Liver (tissue), 8 donors: ENCODE measurements at regions not wholly inside any gene's neighbourhood (a gene's known extent, or its start where the extent isn't known, plus 50 kb on each side); places are given as distances from the start of the nearest gene placed in this dataset.

ENCODE experiments used
- DNase-seq: peaks from one replicate; pipeline ENCODE4 v3.0.0-alpha.2; 2017; ENCODE audit warnings: low spot score
- H3K27ac ChIP-seq, 2 donors: one replicate each; pipeline ENCODE4 v1.7.0; 2013; ENCODE audit warnings: inconsistent platforms in 2 of 2, low read length in 2 of 2, control low read depth in 1 of 2, low read depth in 1 of 2, mild to moderate bottlenecking in 1 of 2
- H3K27me3 ChIP-seq, 4 donors: one replicate each; pipeline versions ENCODE4 v1.6.1 to v1.7.0; 2013; ENCODE audit warnings: low read length in 3 of 4, inconsistent platforms in 1 of 4, mild to moderate bottlenecking in 1 of 4, moderate library complexity in 1 of 4; ENCODE audit not compliant: control insufficient read depth in 4 of 4, insufficient read depth in 4 of 4
- H3K36me3 ChIP-seq, 4 donors: one replicate each; pipeline versions ENCODE4 v1.6.1 to v1.7.0; 2013; ENCODE audit warnings: low read length in 3 of 4, mild to moderate bottlenecking in 3 of 4, low read depth in 1 of 4, moderate library complexity in 1 of 4; ENCODE audit not compliant: control insufficient read depth in 4 of 4, insufficient read depth in 3 of 4
- H3K4me1 ChIP-seq, 4 donors: one replicate each; pipeline versions ENCODE4 v1.6.1 to v1.7.0; 2013; ENCODE audit warnings: low read length in 3 of 4, mild to moderate bottlenecking in 3 of 4, moderate library complexity in 1 of 4; ENCODE audit not compliant: control insufficient read depth in 4 of 4, insufficient read depth in 4 of 4
- H3K4me3 ChIP-seq, 3 donors: one replicate each; pipeline versions ENCODE4 v1.6.1 to v1.7.0; 2013; ENCODE audit warnings: low read length in 3 of 3, control low read depth in 1 of 3, low read depth in 1 of 3, mild to moderate bottlenecking in 1 of 3
- H3K9ac ChIP-seq, 2 donors: one replicate each; pipeline ENCODE4 v1.7.0; 2013; ENCODE audit warnings: low read length in 2 of 2, mild to moderate bottlenecking in 2 of 2, moderate library complexity in 2 of 2, control low read depth in 1 of 2, low read depth in 1 of 2
- H3K9me3 ChIP-seq, 4 donors: one replicate each; pipeline versions ENCODE4 v1.6.1 to v1.7.0; 2013; ENCODE audit warnings: low read length in 3 of 4; ENCODE audit not compliant: control insufficient read depth in 4 of 4
- EGR1 ChIP-seq, 2 donors: IDR thresholded peaks; 2 replicates each; pipeline ENCODE4 v1.6.1; 2016 to 2018; ENCODE audit warnings: antibody characterized with exemption in 2 of 2, low read depth in 2 of 2
- FOXA1 ChIP-seq: IDR thresholded peaks from 2 replicates; pipeline ENCODE4 v1.6.1; 2016; ENCODE audit warnings: antibody characterized with exemption
- FOXA2 ChIP-seq: IDR thresholded peaks from 2 replicates; pipeline ENCODE4 v1.6.1; 2016; ENCODE audit warnings: antibody characterized with exemption
- GABPA ChIP-seq, 2 donors: IDR thresholded peaks in 1 of 2; conservative IDR thresholded peaks in 1 of 2; 2 replicates each; pipeline ENCODE4 v1.6.1; 2016; ENCODE audit warnings: antibody characterized with exemption in 2 of 2, mild to moderate bottlenecking in 1 of 2, moderate library complexity in 1 of 2
- HNF4A ChIP-seq, 2 donors: conservative IDR thresholded peaks; 2 replicates each; pipeline ENCODE4 v1.6.1; 2016; ENCODE audit warnings: antibody characterized with exemption in 2 of 2, mild to moderate bottlenecking in 2 of 2
- HNF4G ChIP-seq: IDR thresholded peaks from 2 replicates; pipeline ENCODE4 v1.6.1; 2016; ENCODE audit warnings: antibody characterized with exemption
- JUND ChIP-seq, 2 donors: IDR thresholded peaks; 2 replicates each; pipeline ENCODE4 v1.6.1; 2016; ENCODE audit warnings: antibody characterized with exemption in 2 of 2
- NR2F2 ChIP-seq: IDR thresholded peaks from 2 replicates; pipeline ENCODE4 v1.6.1; 2016; ENCODE audit warnings: antibody characterized with exemption
- RAD21 ChIP-seq, 2 donors: IDR thresholded peaks; 2 replicates each; pipeline ENCODE4 v1.6.1; 2016; ENCODE audit warnings: antibody characterized with exemption in 2 of 2, mild to moderate bottlenecking in 2 of 2
- RXRA ChIP-seq, 2 donors: IDR thresholded peaks; 2 replicates each; pipeline ENCODE4 v1.6.1; 2017 to 2018; ENCODE audit warnings: antibody characterized with exemption in 2 of 2, mild to moderate bottlenecking in 1 of 2
- SP1 ChIP-seq: IDR thresholded peaks from 2 replicates; pipeline ENCODE4 v1.6.1; 2018; ENCODE audit warnings: antibody characterized with exemption, mild to moderate bottlenecking
- TAF1 ChIP-seq: conservative IDR thresholded peaks from 2 replicates; pipeline ENCODE4 v1.6.1; 2016; ENCODE audit warnings: antibody characterized with exemption, mild to moderate bottlenecking
- YY1 ChIP-seq: IDR thresholded peaks from 2 replicates; pipeline ENCODE4 v1.6.1; 2016; ENCODE audit warnings: antibody characterized with exemption, mild to moderate bottlenecking
- ZBTB33 ChIP-seq: IDR thresholded peaks from 2 replicates; pipeline ENCODE4 v1.6.1; 2016; ENCODE audit warnings: antibody characterized with exemption
- WGBS: extraction: QIAGEN DNeasy Blood & Tissue Kit; methylation state at CpG from one replicate; pipeline ENCODE4 v1.1.7; 2013; 5-methylcytosine and 5-hydroxymethylcytosine counted together
- TF ChIP-seq, protein P1 (sequence below): IDR thresholded peaks from 2 replicates; pipeline ENCODE4 v1.6.1; 2016; ENCODE audit warnings: antibody characterized with exemption
- TF ChIP-seq, protein P2 (sequence below): IDR thresholded peaks from 2 replicates; pipeline ENCODE4 v1.6.1; 2016; ENCODE audit warnings: antibody characterized with exemption, mild to moderate bottlenecking
- TF ChIP-seq, protein P3 (sequence below): fragments of 150-350 bp; IDR thresholded peaks from 2 replicates; pipeline ENCODE4 v1.5.1; 2017; ENCODE audit warnings: improper control_type of control experiment, low read depth, low read length; ENCODE audit not compliant: missing input control
- TF ChIP-seq, protein P4 (sequence below): IDR thresholded peaks from 2 replicates; pipeline ENCODE4 v1.6.1; 2016; ENCODE audit warnings: antibody characterized with exemption
- donor health status: healthy.
- donor health status: healthy.
- donor health status: healthy.
- donor health status: healthy.
- donor health status: healthy.

- Histone ChIP-seq H3K27ac (no peak overlapping the region), H3K36me3 (no peaks in the 10 kb centered on the region), H3K27me3 (no peaks in the 10 kb centered on the region), H3K9ac (no peak overlapping the region), H3K9me3 (peaks cover 0 to 1% (median 0%) of the 10 kb centered on the region in 4 donors), H3K4me3 (no peak overlapping the region), H3K4me1 (no peaks in the 10 kb centered on the region)
- no peak for DNase-seq
- TF ChIP-seq, protein P1, sequence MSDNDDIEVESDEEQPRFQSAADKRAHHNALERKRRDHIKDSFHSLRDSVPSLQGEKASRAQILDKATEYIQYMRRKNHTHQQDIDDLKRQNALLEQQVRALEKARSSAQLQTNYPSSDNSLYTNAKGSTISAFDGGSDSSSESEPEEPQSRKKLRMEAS, result no peak
- TF ChIP-seq, protein P2, sequence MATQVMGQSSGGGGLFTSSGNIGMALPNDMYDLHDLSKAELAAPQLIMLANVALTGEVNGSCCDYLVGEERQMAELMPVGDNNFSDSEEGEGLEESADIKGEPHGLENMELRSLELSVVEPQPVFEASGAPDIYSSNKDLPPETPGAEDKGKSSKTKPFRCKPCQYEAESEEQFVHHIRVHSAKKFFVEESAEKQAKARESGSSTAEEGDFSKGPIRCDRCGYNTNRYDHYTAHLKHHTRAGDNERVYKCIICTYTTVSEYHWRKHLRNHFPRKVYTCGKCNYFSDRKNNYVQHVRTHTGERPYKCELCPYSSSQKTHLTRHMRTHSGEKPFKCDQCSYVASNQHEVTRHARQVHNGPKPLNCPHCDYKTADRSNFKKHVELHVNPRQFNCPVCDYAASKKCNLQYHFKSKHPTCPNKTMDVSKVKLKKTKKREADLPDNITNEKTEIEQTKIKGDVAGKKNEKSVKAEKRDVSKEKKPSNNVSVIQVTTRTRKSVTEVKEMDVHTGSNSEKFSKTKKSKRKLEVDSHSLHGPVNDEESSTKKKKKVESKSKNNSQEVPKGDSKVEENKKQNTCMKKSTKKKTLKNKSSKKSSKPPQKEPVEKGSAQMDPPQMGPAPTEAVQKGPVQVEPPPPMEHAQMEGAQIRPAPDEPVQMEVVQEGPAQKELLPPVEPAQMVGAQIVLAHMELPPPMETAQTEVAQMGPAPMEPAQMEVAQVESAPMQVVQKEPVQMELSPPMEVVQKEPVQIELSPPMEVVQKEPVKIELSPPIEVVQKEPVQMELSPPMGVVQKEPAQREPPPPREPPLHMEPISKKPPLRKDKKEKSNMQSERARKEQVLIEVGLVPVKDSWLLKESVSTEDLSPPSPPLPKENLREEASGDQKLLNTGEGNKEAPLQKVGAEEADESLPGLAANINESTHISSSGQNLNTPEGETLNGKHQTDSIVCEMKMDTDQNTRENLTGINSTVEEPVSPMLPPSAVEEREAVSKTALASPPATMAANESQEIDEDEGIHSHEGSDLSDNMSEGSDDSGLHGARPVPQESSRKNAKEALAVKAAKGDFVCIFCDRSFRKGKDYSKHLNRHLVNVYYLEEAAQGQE, result no peak
- no peak for TF ChIP-seq YY1
- no peak for TF ChIP-seq RXRA (IDR thresholded peaks at IDR 0.05)
- no peak for TF ChIP-seq JUND (IDR thresholded peaks at IDR 0.05)
- 90% methylated on average over 2 of the region's 2 CpGs for WGBS
These were observed 436.0 kb upstream of the THBS1 start for GRCh38 chr15:39144613-39145499.

- no peak overlapping the region for H3K27ac ChIP-seq
- no peak for DNase-seq
- H3K4me1 ChIP-seq, result no peaks in the 10 kb centered on the region
- TF ChIP-seq RXRA (IDR thresholded peaks at IDR 0.05) (no peak), FOXA2 (no peak), JUND (IDR thresholded peaks at IDR 0.05) (no peak), GABPA (IDR thresholded peaks at IDR 0.05 in 1 of 2, conservative IDR thresholded peaks at IDR 0.05 in 1 of 2) (no peak), SP1 (no peak), YY1 (no peak), HNF4G (no peak), HNF4A (conservative IDR thresholded peaks at IDR 0.05) (no peak), TAF1 (no peak), EGR1 (IDR thresholded peaks at IDR 0.05; ENCODE audit: low read depth in 2 of 2) (no peak), RAD21 (IDR thresholded peaks at IDR 0.05) (no peak), NR2F2 (no peak), ZBTB33 (no peak), FOXA1 (no peak)
- TF ChIP-seq, protein P1, result no peak
- TF ChIP-seq, protein P2, result no peak
- TF ChIP-seq, protein P3, sequence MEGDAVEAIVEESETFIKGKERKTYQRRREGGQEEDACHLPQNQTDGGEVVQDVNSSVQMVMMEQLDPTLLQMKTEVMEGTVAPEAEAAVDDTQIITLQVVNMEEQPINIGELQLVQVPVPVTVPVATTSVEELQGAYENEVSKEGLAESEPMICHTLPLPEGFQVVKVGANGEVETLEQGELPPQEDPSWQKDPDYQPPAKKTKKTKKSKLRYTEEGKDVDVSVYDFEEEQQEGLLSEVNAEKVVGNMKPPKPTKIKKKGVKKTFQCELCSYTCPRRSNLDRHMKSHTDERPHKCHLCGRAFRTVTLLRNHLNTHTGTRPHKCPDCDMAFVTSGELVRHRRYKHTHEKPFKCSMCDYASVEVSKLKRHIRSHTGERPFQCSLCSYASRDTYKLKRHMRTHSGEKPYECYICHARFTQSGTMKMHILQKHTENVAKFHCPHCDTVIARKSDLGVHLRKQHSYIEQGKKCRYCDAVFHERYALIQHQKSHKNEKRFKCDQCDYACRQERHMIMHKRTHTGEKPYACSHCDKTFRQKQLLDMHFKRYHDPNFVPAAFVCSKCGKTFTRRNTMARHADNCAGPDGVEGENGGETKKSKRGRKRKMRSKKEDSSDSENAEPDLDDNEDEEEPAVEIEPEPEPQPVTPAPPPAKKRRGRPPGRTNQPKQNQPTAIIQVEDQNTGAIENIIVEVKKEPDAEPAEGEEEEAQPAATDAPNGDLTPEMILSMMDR, result no peak
- TF ChIP-seq, protein P4, sequence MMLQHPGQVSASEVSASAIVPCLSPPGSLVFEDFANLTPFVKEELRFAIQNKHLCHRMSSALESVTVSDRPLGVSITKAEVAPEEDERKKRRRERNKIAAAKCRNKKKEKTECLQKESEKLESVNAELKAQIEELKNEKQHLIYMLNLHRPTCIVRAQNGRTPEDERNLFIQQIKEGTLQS, result no peak
- no peaks in the 10 kb centered on the region for H3K27me3 ChIP-seq
- H3K9ac ChIP-seq, result no peak overlapping the region
- no peaks in the 10 kb centered on the region for H3K36me3 ChIP-seq
- 89% methylated on average over 2 of the region's 2 CpGs for WGBS
- H3K9me3 ChIP-seq, result peaks cover 0 to 1% (median 0%) of the 10 kb centered on the region in 4 donors
- H3K4me3 ChIP-seq, result no peak overlapping the region
These were observed 434.8 kb upstream of the THBS1 start for GRCh38 chr15:39145854-39146625.
